GM12865 (cell line): ENCODE measurements at regions not wholly inside any gene's neighbourhood (a gene's known extent, or its start where the extent isn't known, plus 50 kb on each side); places are given as distances from the start of the nearest gene placed in this dataset.
"Not testable (repeated sequence)": the region's sequence is repeated elsewhere in the genome, so short reads cannot be mapped to it uniquely, and the experiment has no call there.

Source experiments
- DNase-seq: peaks from one replicate; pipeline ENCODE4 v3.0.0; 2010; ENCODE audit warnings: low read depth
- H3K4me3 ChIP-seq: 2 replicates; pipeline ENCODE4 v1.5.1; 2011; ENCODE audit warnings: mild to moderate bottlenecking, low read depth, low read length, control low read depth
- CTCF ChIP-seq: IDR thresholded peaks from 2 replicates; pipeline ENCODE4 v1.5.1; 2011; ENCODE audit warnings: low read length, control low read depth, low read depth, inconsistent platforms; ENCODE audit not compliant: insufficient read depth; ENCODE audit errors: missing control alignments

- no peak overlapping the region for H3K4me3 ChIP-seq
- TF ChIP-seq CTCF, result no peak
- no peak for DNase-seq
Measured at GRCh38 chrX:73979551-73980131, 127.1 kb upstream of the XIST start.

- no peak overlapping the region for H3K4me3 ChIP-seq
- peak; percentile 68 for DNase-seq
- no peak for TF ChIP-seq CTCF
Measured at GRCh38 chrX:73977542-73978169, 125.1 kb upstream of the XIST start.

- DNase-seq, H3K4me3 ChIP-seq: not testable (repeated sequence)
Measured at GRCh38 chrX:73967461-73967860, 114.9 kb upstream of the XIST start.

GRCh38 chrX:73965833-73966232, 113.3 kb upstream of the XIST start:
- TF ChIP-seq CTCF, result no peak
- no peak for DNase-seq
- H3K4me3 ChIP-seq, result no peak overlapping the region

- DNase-seq, result no peak
- H3K4me3 ChIP-seq, result no peak overlapping the region
- TF ChIP-seq CTCF, result no peak
Measured at GRCh38 chrX:73964579-73964978, 112.1 kb upstream of the XIST start.

GRCh38 chrX:73963682-73964081, 111.2 kb upstream of the XIST start:
- no peak overlapping the region for H3K4me3 ChIP-seq
- DNase-seq, result no peak
- no peak for TF ChIP-seq CTCF

- TF ChIP-seq CTCF, result no peak
- DNase-seq, result no peak
Measured at GRCh38 chrX:73962948-73963347, 110.4 kb upstream of the XIST start.

GRCh38 chrX:73961867-73962266, 109.4 kb upstream of the XIST start:
- DNase-seq, result not testable (repeated sequence)

More at GRCh38 chrX:73962948-73963347, 110.4 kb upstream of the XIST start:
- H3K4me3 ChIP-seq, result no peak overlapping the region

More at GRCh38 chrX:73961867-73962266, 109.4 kb upstream of the XIST start:
- H3K4me3 ChIP-seq, result not testable (repeated sequence)
